Right lobe of liver (tissue), 6 donors: ENCODE measurements at regions not wholly inside any gene's neighbourhood (a gene's known extent, or its start where the extent isn't known, plus 50 kb on each side); places are given as distances from the start of the nearest gene placed in this dataset.
"Not testable (repeated sequence)": the region's sequence is repeated elsewhere in the genome, so short reads cannot be mapped to it uniquely, and the experiment has no call there.

Experiments used
- ATAC-seq, 4 donors: fragments of 200-7000 bp; cut with Tn5 transposase; one replicate each; pipeline ENCODE4 v1.9.1; 2020; ENCODE audit warnings: mild to moderate bottlenecking in 4 of 4, moderate library complexity in 4 of 4
- DNase-seq, 3 donors: peaks; one replicate each; pipeline ENCODE4 v3.0.0-alpha.2; 2020
- H3K27ac ChIP-seq, 3 donors: fragments of 200-600 bp; one replicate each; pipeline ENCODE4 v1.8.0; 2022
- H3K27me3 ChIP-seq, 2 donors: fragments of 200-600 bp; one replicate each; pipeline ENCODE4 v1.8.0; 2022
- H3K36me3 ChIP-seq, 4 donors: fragments of 200-600 bp; sonication (generic) in 1 of 4; one replicate each; pipeline versions ENCODE4 v1.5.1 to v1.8.0; 2017 to 2022; ENCODE audit warnings: control low read depth in 1 of 4
- H3K4me1 ChIP-seq, 4 donors: fragments of 200-600 bp; sonication (generic) in 1 of 4; one replicate each; pipeline versions ENCODE4 v1.5.1 to v1.8.0; 2017 to 2022; ENCODE audit warnings: control low read depth in 1 of 4
- H3K4me3 ChIP-seq, 3 donors: fragments of 200-600 bp; one replicate each; pipeline ENCODE4 v1.8.0; 2022
- H3K9me3 ChIP-seq, 4 donors: fragments of 200-600 bp; sonication (generic) in 1 of 4; one replicate each; pipeline versions ENCODE4 v1.5.1 to v1.8.0; 2017 to 2022; ENCODE audit warnings: control low read depth in 1 of 4
- POLR2A ChIP-seq: fragments of 450-650 bp; IDR thresholded peaks from one replicate; pipeline ENCODE4 v1.6.1; 2017; ENCODE audit warnings: antibody characterized with exemption, mild to moderate bottlenecking
- WGBS: methylation state at CpG from one replicate; pipeline ENCODE4 v1.1.6; 2018; ENCODE audit warnings: low coverage, low lambda C conversion rate; ENCODE audit not compliant: insufficient coverage; ENCODE audit errors: missing lambda C conversion rate; 5-methylcytosine and 5-hydroxymethylcytosine counted together
- intact Hi-C, 2 donors: fragments of 100-400 bp; cut with DNase I; formaldehyde crosslinking; loops; one replicate each; pipeline versions ENCODE4 v1.11.2 to v1.14.1; 2022
- TF ChIP-seq, protein P1 (sequence below), 4 donors: fragments of 200-600 bp in 3 of 4; fragments of 450-650 bp in 1 of 4; IDR thresholded peaks; one replicate each; pipeline versions ENCODE4 v1.5.1 to v1.8.0; 2016 to 2022; ENCODE audit warnings: antibody characterized with exemption in 4 of 4, mild to moderate bottlenecking in 2 of 4
- donor health status: DM: no; HTN: yes; CAD: no.
- donor health status: DM: no; HTN: no; CAD: no.
- donor health status: DM: no; HTN: no; CAD: no.
- donor health status: DM: no; HTN: yes; CAD: no.
- donor health status: DM: no; HTN: yes; CAD: no.

DNA sequence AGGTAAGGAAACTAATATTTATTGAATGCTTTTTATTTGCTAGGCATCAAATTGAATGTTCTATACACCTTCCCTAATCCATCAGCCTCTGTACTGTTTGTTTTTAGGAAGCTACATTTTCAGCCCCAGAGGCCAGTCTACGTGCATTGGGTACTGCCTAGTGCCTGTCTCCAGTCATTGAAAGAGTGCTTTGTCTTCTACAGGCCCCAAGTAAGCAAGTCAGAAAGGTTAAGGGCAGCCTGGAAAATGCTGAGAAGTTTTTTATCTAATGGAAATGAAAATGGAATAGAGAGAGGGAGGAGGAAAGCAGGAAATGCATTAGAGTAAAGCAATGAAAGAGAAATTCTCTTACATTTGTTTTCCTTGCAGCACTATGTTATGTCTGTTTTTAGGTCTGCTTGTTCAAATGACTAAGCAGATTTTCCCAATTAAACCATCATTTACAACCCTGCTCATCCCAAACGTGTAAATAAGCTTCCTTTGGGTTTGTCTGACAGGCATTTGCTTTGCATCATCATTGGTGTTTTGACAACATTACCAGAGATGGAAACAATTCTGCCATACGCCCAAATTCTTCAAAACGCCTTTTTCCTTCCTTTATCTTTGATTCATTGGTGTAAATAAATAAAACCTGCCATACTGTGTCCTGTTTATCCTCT is 116.0 kb upstream of the GOT2 start:
- Histone ChIP-seq H3K27me3 (no peaks in the 10 kb centered on the region), H3K27ac (no peak overlapping the region), H3K4me1 (peaks cover 0 to 12% (median 0%) of the 10 kb centered on the region in 4 donors), H3K9me3 (no peaks in the 10 kb centered on the region), H3K4me3 (no peak overlapping the region), H3K36me3 (no peaks in the 10 kb centered on the region)
- DNase-seq = no peak
- 55% methylated on average over 4 of the region's 4 CpGs for WGBS
- intact Hi-C loops = no loop called here
- no peak for ATAC-seq
- no peak for TF ChIP-seq POLR2A
- TF ChIP-seq, protein P1, sequence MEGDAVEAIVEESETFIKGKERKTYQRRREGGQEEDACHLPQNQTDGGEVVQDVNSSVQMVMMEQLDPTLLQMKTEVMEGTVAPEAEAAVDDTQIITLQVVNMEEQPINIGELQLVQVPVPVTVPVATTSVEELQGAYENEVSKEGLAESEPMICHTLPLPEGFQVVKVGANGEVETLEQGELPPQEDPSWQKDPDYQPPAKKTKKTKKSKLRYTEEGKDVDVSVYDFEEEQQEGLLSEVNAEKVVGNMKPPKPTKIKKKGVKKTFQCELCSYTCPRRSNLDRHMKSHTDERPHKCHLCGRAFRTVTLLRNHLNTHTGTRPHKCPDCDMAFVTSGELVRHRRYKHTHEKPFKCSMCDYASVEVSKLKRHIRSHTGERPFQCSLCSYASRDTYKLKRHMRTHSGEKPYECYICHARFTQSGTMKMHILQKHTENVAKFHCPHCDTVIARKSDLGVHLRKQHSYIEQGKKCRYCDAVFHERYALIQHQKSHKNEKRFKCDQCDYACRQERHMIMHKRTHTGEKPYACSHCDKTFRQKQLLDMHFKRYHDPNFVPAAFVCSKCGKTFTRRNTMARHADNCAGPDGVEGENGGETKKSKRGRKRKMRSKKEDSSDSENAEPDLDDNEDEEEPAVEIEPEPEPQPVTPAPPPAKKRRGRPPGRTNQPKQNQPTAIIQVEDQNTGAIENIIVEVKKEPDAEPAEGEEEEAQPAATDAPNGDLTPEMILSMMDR (IDR thresholded peaks at IDR 0.05) = no peak

DNA sequence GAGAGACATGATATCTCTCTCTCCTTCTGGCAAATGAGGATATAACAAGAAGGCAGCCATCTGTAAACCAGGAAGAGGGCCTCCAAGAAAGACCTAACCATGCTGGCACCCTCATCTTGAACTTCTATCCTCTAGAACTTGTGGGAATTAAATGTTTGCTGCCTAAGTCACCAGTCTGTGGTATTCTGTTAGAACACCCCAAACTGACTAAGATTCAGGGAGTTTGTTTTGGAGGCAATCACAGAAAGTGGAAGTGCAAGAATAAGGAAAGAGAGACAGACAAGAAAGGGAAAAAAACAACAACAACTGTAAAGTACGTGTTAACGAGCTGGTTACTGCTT is 114.5 kb upstream of the GOT2 start:
- WGBS = 81% methylated on average over 2 of the region's 2 CpGs
- TF ChIP-seq, protein P1 (IDR thresholded peaks at IDR 0.05) = no peak
- TF ChIP-seq POLR2A = no peak
- Histone ChIP-seq H3K27me3 (no peaks in the 10 kb centered on the region), H3K9me3 (no peaks in the 10 kb centered on the region), H3K4me3 (no peak overlapping the region), H3K36me3 (no peaks in the 10 kb centered on the region), H3K27ac (peak overlapping the region in 2 of 3 donors; percentile 17 to 61), H3K4me1 (peaks cover 0 to 12% (median 0%) of the 10 kb centered on the region in 4 donors)
- no peak for DNase-seq
- ATAC-seq = peak in 1 of 4 donors; percentile 5
- intact Hi-C loops = no loop called here

DNA sequence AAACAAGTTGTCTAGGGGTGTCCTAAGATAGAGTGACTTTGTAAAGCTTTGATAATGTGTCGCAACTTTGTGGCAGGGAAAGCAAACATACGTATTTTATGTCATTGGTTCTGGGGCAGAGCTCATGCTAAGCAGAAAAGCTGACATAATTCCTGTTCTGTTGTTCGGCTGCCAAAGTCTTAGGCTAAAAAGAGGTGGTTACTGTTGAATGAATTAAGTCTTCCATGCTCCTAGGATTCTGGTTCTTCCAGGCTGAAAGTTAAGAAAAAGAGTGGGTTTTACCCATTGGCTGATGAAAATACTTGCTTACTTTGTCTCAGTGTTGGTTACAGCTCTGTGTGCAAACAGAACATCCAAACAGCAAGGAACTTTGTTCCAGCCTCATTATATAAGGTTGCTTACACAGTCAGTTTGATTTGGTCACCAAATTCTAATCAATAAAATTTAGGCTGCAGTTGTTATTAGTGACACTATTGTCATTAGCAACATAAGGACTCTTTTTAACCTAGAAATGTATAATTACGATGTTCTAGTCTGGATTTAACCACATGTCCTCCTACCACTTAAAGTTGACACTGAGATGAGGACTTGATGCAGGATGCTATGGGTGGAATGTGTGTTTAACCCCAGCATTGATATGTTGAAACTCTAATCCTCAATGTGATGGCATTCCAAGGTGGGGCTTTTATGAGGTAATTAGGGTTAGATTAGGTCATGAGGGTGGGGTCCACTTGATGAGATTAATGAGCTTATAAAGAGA is 114.0 kb upstream of the GOT2 start:
- no peaks in the 10 kb centered on the region for H3K27me3 ChIP-seq
- peak overlapping the region in 2 of 3 donors; percentile 33 to 61 for H3K27ac ChIP-seq
- intact Hi-C loops = no loop called here
- DNase-seq (peak in 1 of 3 donors; percentile 47), ATAC-seq (peak; percentile 81 to 91 (median 84))
- H3K4me3 ChIP-seq = no peak overlapping the region
- TF ChIP-seq POLR2A = no peak
- TF ChIP-seq, protein P1 (IDR thresholded peaks at IDR 0.05) = no peak
- WGBS = 21% methylated on average over 4 of the region's 4 CpGs
- no peaks in the 10 kb centered on the region for H3K36me3 ChIP-seq
- peaks cover 0 to 12% (median 1%) of the 10 kb centered on the region in 4 donors for H3K4me1 ChIP-seq
- H3K9me3 ChIP-seq = no peaks in the 10 kb centered on the region

DNA sequence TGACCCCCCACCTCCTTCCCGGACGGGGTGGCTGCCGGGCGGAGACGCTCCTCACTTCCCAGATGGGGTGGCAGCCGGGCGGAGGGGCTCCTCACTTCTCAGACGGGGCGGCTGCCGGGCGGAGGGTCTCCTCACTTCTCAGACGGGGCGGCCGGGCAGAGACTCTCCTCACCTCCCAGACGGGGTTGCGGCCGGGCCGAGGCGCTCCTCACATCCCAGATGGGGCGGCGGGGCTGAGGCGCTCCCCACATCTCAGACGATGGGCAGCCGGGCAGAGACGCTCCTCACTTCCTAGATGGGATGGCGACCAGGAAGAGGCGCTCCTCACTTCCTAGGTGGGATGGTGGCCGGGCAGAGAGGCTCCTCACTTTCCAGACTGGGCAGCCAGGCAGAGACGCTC is 112.1 kb upstream of the GOT2 start:
- H3K4me3 ChIP-seq, DNase-seq, intact Hi-C loops, H3K36me3 ChIP-seq, ATAC-seq, H3K27ac ChIP-seq, H3K9me3 ChIP-seq, H3K27me3 ChIP-seq: not testable (repeated sequence)
- 100% methylated on average over 1 of the region's 29 CpGs for WGBS
- H3K4me1 ChIP-seq = peaks cover 0 to 12% (median 5%) of the 10 kb centered on the region in 4 donors

DNA sequence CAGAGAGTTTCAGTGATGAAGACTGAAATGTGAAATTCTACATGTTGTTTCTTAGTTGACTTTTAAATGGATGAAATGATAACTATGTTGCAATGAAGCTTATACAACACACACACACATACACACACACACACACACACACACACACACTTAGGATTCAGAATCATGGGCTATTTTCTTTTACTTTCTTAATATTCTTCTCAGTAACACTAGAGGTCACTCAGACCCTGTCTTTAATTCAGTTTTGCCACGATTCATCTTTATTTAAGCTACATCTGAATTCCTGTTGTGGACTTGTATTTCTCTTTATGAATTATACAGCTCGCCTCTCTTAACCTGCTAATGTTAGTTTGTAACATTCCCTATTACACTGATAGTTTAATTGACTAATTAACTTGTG is 109.6 kb upstream of the GOT2 start:
- DNase-seq = no peak
- peaks cover 0 to 11% (median 5%) of the 10 kb centered on the region in 4 donors for H3K4me1 ChIP-seq
- TF ChIP-seq, protein P1 (IDR thresholded peaks at IDR 0.05) = peak in 3 of 4 donors; percentile 27 to 40 (median 36)
- TF ChIP-seq POLR2A = no peak
- H3K27me3 ChIP-seq = no peaks in the 10 kb centered on the region
- H3K4me3 ChIP-seq = no peak overlapping the region
- H3K9me3 ChIP-seq = no peaks in the 10 kb centered on the region
- intact Hi-C loops = no loop called here
- ATAC-seq = peak; percentile 58 to 77 (median 74)
- H3K36me3 ChIP-seq = no peaks in the 10 kb centered on the region
- 28% methylated on average over 2 of the region's 2 CpGs for WGBS
- H3K27ac ChIP-seq = no peak overlapping the region
